DMS 273 (cell line): ENCODE measurements at regions not wholly inside any gene's neighbourhood (a gene's known extent, or its start where the extent isn't known, plus 50 kb on each side); places are given as distances from the start of the nearest gene placed in this dataset.

Experiments used
- DNase-seq: peaks from one replicate; lab custom pipeline; 2025; ENCODE audit not compliant: unreplicated experiment; lab: John Stamatoyannopoulos, UW

- peak; percentile 33 for DNase-seq
These were observed 410.7 kb upstream of the DSEL start for GRCh38 chr18:67926929-67927864.

DNA sequence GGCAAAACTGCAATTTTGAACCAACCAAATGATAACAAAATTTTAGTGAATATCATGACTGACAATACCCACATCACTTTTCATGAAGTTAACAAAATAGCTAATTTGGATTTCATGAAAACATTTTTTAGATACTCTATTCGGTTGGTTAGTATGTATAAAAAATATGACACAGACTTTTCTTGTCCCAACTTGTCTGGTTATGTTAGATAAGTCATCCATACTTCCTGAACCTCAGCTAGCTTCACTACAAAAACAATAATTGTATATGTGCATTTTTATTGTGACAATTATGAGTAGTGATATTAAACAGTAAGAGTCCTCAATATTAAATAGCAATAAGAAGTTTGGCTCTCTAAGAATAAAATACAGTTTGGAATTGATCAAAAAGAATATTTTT is 408.1 kb upstream of the DSEL start:
- no peak for DNase-seq

GRCh38 chr18:67919316-67919715 is 402.8 kb upstream of the DSEL start:
- no peak for DNase-seq

GRCh38 chr18:67916097-67916496 is 399.6 kb upstream of the DSEL start:
- DNase-seq, result no peak

DNA sequence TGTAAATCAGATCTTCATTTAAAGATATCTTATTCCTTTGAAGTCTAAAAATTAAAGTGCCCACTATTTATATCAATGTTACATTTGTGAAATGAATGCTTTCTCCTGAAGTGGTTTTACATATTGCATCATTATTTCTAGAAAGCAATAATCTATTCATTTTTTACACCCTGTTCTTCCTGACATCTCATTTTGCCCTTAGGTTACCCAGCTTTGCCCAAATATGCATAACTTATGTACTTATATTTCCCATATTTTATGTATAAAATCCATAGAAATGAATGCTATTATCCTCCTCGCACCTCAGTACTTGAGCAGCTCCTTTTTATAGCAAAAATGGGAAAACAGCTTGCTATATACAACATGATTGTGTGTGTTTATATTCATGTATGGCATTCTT is 396.5 kb upstream of the DSEL start:
- DNase-seq, result no peak

- DNase-seq, result no peak
These were observed 385.1 kb upstream of the DSEL start for GRCh38 chr18:67901573-67901972.

DNA sequence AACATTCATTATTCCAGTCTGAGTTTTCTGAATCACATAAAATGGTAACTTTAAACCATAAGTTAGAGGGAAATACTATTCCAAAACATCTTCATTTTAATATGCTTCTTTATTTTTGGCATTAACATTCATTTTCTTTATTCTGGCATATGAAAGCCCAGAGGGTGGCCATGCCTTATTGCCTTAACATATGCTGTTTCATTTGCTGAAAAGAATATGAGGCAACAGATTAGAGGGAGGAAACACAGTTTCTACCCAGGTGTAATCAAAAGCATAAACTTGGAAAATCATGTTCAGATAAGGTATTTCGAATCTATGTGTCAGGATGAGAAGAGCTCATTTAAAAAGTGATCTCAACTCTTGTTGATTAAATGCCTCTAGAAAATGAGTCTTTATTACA is 379.9 kb upstream of the DSEL start:
- peak; percentile 68 for DNase-seq

DNA sequence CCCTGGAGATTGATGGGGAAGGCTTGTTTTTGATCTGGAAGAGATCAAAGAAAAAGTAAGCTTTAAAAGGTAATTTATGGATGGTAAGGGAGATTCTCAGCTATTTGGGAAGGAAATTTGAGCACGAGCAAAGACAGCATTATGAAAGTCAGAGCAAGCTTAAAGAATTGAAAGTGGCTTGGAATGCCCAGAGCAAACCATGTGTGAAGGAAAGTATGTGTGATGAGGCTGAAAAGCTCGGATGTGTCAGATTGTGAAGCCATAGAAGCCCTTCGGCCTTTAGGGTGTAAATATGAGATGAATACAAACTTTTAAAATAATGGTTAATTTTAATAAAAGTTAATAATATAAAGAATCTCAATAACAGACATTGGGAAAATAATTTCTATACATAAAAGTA is 377.4 kb upstream of the DSEL start:
- no peak for DNase-seq

DNA sequence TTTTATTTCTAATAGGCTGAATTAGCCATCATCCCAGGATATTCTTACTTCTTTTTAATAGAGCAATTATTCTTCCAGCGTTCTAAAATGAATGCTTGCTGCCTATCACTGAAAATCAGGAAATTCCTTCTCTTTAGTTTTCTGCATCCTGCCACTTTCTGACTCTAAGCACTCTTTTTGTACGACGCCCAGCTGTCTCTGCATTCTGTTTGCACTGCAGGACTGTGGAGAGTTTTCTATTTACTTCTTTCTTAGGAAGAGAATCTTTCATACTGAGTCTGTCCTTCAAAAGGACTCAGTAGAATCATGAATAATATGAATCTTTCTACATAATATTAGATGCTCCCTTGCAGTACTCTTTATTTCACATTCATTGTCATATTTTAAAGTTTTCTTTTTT is 360.4 kb upstream of the DSEL start:
- peak; percentile 48 for DNase-seq

- DNase-seq, result peak; percentile 57
These were observed 359.4 kb upstream of the DSEL start for GRCh38 chr18:67875944-67876343.

- peak; percentile 14 for DNase-seq
These were observed 358.5 kb upstream of the DSEL start for GRCh38 chr18:67875060-67875459.

DNA sequence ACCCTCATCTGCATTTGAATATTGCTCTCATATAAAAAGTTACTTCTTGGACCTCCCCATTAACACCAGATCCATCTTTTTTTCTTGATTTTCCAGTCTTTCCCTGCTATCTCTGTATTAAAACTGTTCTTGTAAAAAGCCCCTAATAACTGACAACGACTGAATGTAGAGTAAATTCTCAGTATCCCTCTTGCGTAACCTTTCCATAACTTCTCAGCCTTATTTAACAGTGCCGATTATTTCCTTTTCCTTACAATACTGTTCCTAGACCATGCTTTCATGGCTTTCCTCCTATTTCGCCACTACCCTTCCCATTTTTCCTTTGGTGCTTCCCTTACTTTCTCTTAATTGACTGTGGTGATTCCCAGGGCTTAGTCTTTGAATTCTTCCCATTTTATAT is 348.9 kb upstream of the DSEL start:
- no peak for DNase-seq

GRCh38 chr18:67864677-67865340 is 348.3 kb upstream of the DSEL start:
- no peak for DNase-seq

- no peak for DNase-seq
These were observed 345.5 kb upstream of the DSEL start for GRCh38 chr18:67862069-67862468.

DNA sequence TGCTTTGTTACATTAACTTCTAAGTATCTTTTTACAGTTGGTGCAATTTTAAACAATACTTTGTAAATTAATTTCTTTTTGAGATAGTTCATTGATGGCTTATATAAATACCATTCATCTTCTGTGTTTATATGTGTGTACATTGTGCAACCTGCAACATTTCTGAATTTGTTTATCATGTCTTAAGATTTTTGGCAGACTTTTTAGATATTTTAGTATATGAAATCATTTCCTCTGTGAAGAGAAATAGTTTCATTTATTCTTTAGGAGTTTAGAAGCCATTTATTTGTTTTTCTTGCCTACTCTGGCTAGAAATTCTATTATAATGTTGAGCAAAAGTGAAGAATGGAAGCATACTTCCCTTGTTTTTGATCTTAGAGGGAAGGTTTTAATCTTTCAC is 337.8 kb upstream of the DSEL start:
- no peak for DNase-seq

DNA sequence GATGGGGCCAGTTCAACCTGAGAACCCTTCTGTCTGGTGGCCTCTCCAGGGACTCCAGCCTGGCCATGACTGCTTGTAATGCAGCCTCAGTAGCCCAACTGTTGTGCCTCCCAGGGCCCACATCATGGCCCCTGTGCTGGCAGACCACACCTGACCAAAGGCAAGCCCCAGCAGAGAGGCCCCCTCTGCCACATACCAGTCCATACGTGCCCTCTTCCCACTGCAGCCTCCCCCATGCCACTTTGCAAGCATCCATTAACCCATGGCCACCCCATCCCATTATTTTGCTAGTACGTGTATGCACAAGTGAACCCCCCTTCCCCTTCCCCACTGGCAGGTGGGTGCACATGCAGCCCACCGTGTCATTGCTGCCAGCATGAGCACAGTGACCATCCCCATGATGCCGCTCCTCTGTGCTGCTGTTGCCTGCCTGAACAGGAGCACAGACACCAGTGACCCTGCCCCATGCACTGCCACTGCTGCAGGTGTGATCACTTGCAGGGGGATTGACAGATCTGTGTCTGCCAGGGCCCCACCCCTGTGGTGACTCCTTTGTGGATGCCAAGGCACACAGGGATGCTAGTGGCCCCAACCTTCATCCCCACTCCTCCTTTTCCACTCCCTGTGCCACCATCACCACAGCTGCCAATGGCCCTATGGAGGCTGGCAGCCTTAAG is 330.0 kb upstream of the DSEL start:
- no peak for DNase-seq

- DNase-seq, result no peak
These were observed 328.5 kb upstream of the DSEL start for GRCh38 chr18:67845035-67845434.

DNA sequence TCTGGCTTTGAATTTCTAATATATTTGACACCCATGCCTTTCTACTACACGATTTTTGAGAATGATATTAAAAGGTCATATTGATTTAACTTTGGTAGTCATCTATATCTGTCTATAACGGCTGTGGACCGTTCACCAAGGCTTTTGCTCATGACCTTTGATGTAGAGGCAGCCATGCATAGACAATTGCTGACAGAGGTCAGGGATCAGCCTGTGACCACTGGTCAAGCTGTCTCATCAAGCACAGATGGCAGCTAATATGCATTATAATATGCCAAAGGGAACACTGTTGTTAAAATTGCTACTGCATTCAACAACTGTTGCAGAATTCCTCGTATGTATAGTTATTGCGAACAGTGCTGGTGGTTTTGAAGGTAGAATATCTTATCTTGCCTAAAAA is 323.9 kb upstream of the DSEL start:
- no peak for DNase-seq

- no peak for DNase-seq
These were observed 301.9 kb upstream of the DSEL start for GRCh38 chr18:67818432-67818831.

GRCh38 chr18:67815280-67815679 is 298.8 kb upstream of the DSEL start:
- no peak for DNase-seq

- no peak for DNase-seq
These were observed 297.0 kb upstream of the DSEL start for GRCh38 chr18:67813380-67814028.
